LNCaP clone FGC (cell line): ENCODE measurements at regions not wholly inside any gene's neighbourhood (a gene's known extent, or its start where the extent isn't known, plus 50 kb on each side); places are given as distances from the start of the nearest gene placed in this dataset.
"Not testable (repeated sequence)": the region's sequence is repeated elsewhere in the genome, so short reads cannot be mapped to it uniquely, and the experiment has no call there.

Source experiments
- DNase-seq: peaks from one replicate; pipeline ENCODE4 v3.0.0-alpha.2; 2011; ENCODE audit warnings: low read depth
- H3K4me3 ChIP-seq: 2 replicates; pipeline ENCODE4 v1.5.1; 2011; ENCODE audit warnings: mild to moderate bottlenecking, low read depth, low read length, control low read depth
- CTCF ChIP-seq: IDR thresholded peaks from 2 replicates; pipeline ENCODE4 v1.5.1; 2012; ENCODE audit warnings: mild to moderate bottlenecking; ENCODE audit not compliant: control insufficient read depth, insufficient read depth; ENCODE audit errors: extremely low read depth

- H3K4me3 ChIP-seq: no peak overlapping the region
- DNase-seq: no peak
- no peak for TF ChIP-seq CTCF
Measured at GRCh38 chr2:195561116-195561921, 95.7 kb upstream of the SLC39A10 start.

- H3K4me3 ChIP-seq: no peak overlapping the region
- no peak for DNase-seq
Measured at GRCh38 chr2:195560209-195560895, 96.7 kb upstream of the SLC39A10 start.

GRCh38 chr2:195559431-195559914, 97.6 kb upstream of the SLC39A10 start:
- no peak overlapping the region for H3K4me3 ChIP-seq
- DNase-seq: no peak
- no peak for TF ChIP-seq CTCF

More at GRCh38 chr2:195560209-195560895, 96.7 kb upstream of the SLC39A10 start:
- no peak for TF ChIP-seq CTCF

- TF ChIP-seq CTCF: no peak
- no peak for DNase-seq
- no peak overlapping the region for H3K4me3 ChIP-seq
Measured at GRCh38 chr2:195555971-195556370, 101.1 kb upstream of the SLC39A10 start.

- no peak for TF ChIP-seq CTCF
- no peak overlapping the region for H3K4me3 ChIP-seq
- DNase-seq: no peak
Measured at GRCh38 chr2:195552581-195552980, 104.4 kb upstream of the SLC39A10 start.

- no peak overlapping the region for H3K4me3 ChIP-seq
- no peak for DNase-seq
- no peak for TF ChIP-seq CTCF
Measured at GRCh38 chr2:195548198-195548940, 108.7 kb upstream of the SLC39A10 start.

GRCh38 chr2:195547268-195547840, 109.7 kb upstream of the SLC39A10 start:
- not testable (repeated sequence) for H3K4me3 ChIP-seq, DNase-seq
